Iris pigment epithelial cell (primary cell): ENCODE measurements at regions not wholly inside any gene's neighbourhood (a gene's known extent, or its start where the extent isn't known, plus 50 kb on each side); places are given as distances from the start of the nearest gene placed in this dataset.

ENCODE experiments used
- DNase-seq: peaks from one replicate; pipeline ENCODE4 v3.0.0-alpha.2; 2011; ENCODE audit warnings: low read depth

DNA sequence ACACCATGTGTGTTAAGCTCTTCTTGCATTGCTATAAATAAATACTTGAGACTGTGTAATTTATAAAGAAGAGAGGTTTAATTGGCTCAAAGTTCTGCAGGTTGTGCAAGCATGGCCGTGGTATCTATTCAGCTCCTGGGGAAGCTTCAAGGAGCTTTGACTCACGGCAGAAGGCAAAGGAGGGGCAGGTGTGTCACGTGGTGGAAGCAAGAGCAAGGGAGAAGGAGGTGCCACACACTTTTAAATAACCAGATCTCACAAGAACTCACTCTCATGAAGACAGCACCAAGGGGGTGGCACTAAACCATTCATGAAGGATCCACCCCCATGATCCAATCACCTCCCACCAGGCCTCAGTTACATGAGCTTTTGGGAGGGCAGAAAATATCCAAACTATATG is 193.7 kb downstream of the ERMARD start:
- DNase-seq, result no peak

DNA sequence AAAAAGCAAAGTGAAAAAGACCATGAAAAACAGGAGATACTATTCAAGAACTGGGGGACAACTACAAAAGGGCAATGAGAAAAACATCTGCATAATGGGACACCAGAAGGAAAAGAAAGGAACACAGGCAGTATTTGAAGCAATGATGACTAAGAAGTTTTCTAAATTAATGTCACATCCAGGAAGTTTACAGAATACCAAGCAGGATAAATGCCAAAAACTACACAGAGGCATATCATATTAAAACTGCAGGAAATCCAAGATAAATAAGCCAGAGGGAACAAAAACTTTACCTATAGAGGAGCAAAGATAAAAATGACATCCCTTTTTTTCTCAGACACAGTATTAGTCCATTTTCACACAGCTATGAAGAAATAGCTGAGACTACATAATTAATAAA is 193.0 kb downstream of the ERMARD start:
- no peak for DNase-seq

DNA sequence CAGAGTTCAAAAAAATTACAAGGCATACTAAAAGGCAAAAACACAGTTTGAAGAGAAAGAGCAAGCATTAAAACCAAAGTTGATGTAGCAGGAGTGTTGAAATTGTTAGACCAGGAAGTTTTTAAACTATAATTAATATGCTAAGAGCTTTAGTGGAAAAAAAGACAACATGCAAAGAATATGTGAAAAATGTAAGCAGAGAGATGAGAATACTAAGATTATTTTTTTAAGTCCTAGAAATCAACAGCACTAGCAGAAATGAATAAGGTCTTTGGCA is 192.6 kb downstream of the ERMARD start:
- no peak for DNase-seq

- no peak for DNase-seq
Measured at GRCh38 chr6:169943241-169944060, 192.0 kb downstream of the ERMARD start.

GRCh38 chr6:169942173-169942572 is 190.8 kb downstream of the ERMARD start:
- DNase-seq, result no peak

DNA sequence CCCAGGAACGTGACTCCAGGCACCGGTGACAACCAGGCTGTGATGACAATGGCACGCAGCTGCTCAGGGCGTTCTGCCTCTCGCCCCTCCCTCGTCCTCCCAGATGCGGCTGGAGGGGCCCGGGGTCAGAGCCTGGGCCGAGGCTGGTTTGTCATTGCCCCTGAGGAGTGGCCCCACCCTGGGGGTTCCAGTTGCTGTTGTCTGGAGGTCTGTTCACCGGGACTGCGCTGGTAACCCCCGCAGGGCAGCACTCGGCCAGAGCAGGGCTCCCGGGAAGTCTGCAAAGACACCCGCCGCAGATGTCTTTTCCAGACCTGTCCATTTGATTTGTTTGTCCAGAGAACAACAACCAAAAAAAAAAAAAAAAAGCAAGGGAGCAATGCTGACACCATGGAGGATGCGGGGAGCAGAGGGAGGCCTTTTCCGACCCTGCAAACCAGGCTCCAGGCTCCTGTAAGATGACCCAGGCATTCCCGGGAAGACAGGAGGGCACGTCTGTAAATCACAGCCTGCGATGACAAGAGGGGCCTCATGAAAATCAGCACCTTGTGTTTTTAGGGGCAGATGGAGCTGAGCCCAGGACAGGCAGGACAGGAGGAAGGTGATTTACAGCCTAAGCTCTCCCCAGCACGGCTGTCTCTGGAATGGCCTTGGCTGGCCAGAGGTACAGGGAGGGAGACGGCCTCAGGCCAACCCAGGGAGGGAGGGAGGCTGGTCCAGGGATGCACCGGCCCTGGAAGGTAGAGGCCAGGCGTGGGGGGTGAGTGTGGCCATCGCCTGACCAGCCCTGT is 189.3 kb downstream of the ERMARD start:
- DNase-seq, result no peak

DNA sequence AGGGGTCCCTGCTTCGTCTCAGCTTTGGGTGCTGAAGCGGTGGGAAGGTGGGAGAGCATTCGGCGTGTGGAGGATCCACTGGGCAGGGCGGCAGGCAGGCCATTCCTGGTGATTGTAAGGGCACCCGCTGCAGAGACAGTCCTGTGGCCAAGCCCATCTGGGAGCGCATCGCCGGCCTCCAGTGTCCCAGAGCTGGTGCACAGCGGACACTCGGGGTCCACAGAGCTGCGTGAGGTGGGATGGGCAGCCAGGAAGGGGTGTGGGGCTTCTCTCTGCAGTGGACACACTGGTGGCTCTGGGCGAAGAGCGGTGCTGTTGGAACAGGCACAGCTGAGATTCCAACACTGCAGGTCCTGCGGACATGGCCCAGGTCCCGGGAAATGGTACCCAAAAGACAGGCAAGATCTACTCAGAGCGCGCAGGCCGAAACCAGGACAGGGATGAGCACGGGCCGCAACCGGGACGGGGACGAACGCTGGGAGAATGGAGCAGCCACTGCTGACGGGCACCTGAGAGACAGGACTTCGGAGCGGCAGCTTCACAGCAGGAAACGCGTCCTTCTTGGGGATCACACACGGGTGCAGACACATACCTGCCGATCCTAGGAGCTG is 188.2 kb downstream of the ERMARD start:
- DNase-seq, result no peak

DNA sequence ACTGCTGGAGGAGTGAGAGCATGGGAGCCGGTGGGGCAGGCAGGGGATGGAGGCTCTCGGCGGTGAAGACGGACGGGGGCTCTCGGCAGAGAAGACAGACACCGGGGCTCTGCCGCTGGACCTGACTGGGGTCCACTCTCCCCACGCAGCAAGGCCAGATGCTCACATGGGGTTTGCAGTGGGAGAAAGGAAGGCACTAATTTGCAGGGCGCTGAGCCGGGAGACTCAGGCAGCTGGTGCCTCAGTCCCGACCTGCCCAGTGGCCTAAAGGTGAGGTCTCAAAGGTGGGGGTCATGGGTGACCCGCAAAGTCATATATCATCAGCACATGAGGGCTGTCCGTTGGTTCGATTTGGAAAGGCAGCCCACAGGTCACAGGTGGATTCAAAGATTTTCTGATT is 187.3 kb downstream of the ERMARD start:
- DNase-seq, result no peak

GRCh38 chr6:169938262-169938701 is 186.9 kb downstream of the ERMARD start:
- no peak for DNase-seq

GRCh38 chr6:169937389-169938261 is 186.2 kb downstream of the ERMARD start:
- no peak for DNase-seq

GRCh38 chr6:169936355-169936975 is 185.0 kb downstream of the ERMARD start:
- DNase-seq, result no peak

DNA sequence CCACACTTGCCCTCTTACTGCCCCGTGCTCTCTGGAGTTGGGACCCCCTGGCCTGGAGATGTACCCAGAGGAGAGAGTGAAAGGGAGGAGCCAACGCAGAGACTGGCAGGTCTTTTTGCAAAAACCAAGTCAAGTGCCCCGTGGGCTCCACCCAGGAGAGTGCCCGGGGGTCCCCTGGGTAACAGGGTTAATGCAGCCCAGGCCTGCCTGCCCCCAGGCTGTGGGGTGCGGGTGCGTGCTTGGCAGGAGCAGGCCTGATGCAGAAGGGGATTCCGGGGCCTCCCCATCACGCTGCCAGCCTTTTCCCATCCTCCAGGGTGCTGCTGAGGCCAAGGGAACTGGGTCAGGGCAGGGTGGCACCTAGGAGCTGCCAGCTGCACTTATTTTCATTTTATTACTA is 184.4 kb downstream of the ERMARD start:
- no peak for DNase-seq

DNA sequence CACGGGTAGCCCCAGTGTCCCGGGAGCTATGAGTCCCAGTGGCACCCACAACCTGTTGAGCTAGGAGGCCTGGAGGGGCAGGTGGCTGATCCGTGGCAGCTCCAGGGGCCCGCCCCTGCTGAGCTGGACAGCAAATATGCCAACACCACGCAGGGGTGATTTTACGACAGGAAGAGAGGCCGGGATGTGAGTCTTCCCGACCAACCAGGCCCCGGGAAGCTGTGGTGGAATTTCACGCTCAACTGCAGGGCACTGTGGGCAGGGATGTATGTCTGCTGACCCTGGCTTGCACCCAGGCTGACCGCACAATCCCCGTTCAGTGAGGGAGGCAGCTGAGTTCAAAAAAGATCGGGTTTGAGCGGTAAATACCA is 183.9 kb downstream of the ERMARD start:
- peak; percentile 4 for DNase-seq

GRCh38 chr6:169934699-169935347 is 183.4 kb downstream of the ERMARD start:
- no peak for DNase-seq

DNA sequence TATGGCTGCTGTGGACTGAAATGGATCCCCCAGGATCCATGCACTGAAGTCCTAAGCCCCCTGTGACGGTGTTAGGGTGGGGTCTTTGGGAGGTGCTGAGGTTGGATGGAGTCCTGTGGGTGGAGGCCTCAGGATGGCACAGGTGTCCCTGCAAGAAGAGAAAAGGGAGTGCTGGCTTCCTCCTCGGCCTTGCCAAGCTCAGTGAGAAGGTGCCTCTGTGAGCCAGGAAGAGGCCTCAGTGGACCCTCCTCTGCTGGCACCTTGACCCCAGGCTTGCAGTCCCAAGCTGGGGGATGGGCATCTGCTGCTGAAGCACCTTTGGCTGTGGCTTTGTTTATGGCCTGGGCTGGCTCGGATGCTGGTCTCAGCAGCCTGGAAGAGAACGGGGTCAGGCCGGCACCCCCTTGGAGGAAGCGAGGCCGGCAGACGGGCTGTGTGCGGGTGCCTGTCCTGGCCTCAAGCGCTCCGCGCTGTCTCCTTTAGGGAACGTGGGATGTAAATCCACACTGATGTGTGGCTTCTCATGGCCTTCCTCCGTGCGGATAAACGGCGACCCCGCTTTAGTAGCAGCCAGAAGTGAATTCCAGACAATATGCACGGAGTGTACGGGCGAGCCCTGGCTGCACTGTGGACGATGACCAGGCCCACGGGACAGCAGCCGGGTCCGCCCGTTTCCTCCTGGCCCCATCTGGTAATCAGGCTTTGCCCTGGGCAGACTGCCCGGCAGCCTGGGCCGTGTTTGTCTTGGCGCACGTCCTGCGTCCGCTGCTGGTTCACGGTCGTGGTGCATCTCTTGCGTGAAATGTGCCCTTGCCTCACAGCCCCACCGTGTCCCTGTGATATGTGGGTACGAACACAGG is 182.6 kb downstream of the ERMARD start:
- no peak for DNase-seq

- no peak for DNase-seq
Measured at GRCh38 chr6:169933251-169933821, 181.9 kb downstream of the ERMARD start.

DNA sequence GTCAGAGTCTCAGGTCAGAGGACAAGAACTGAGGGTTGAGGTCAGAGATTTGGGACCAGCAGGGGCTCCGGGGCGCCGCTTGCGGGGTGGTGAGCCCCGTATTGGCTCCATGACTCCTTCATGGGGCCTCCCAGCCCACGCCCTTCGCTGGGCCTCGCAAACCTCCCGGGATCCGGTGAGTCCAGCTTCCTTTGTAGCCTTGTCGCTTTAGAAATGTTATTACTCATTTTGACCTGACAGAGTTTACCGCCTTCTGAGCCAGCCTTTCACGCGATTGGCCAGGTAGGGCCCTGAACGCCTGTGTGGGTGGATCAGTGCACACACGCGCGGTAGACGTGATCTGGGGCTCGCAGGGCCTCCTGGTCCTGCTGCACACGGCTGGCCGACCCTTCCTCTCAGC is 181.1 kb downstream of the ERMARD start:
- DNase-seq, result no peak

GRCh38 chr6:169931261-169931660 is 179.8 kb downstream of the ERMARD start:
- no peak for DNase-seq

DNA sequence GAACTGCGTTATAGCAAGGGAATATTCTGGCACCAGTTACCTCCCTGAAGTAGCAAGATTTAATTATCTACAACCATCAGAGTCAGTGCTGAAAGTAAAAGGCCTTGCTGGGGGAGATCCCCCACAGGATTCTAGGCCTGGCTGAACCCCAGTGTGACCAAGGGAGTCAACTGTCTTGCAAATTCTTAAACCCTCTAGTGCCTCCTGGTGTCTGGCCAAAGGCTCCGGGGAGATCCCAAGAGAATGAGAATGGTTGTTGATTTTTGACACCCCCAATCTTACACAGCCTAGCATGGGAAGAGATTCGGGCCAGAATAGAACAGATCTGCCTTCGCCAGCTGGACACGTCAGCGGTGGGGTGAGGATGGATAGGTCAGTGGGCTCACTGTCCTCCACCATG is 179.4 kb downstream of the ERMARD start:
- no peak for DNase-seq

- no peak for DNase-seq
Measured at GRCh38 chr6:169927711-169928110, 176.3 kb downstream of the ERMARD start.
